Rectal smooth muscle tissue (tissue), 1 donor: ENCODE measurements at regions not wholly inside any gene's neighbourhood (a gene's known extent, or its start where the extent isn't known, plus 50 kb on each side); places are given as distances from the start of the nearest gene placed in this dataset.

ENCODE experiments used
- H3K27ac ChIP-seq: one replicate; pipeline ENCODE4 v1.7.0; 2013; ENCODE audit warnings: low read depth, low read length, inconsistent platforms
- H3K27me3 ChIP-seq: one replicate; pipeline ENCODE4 v1.7.0; 2013; ENCODE audit warnings: low read length; ENCODE audit not compliant: control insufficient read depth, insufficient read depth
- H3K36me3 ChIP-seq: one replicate; pipeline ENCODE4 v1.7.0; 2013; ENCODE audit warnings: low read length; ENCODE audit not compliant: control insufficient read depth, insufficient read depth
- H3K4me1 ChIP-seq: one replicate; pipeline ENCODE4 v1.7.0; 2013; ENCODE audit warnings: low read length; ENCODE audit not compliant: control insufficient read depth, insufficient read depth
- H3K4me3 ChIP-seq: one replicate; pipeline ENCODE4 v1.7.0; 2013; ENCODE audit warnings: low read length
- H3K9ac ChIP-seq: one replicate; pipeline ENCODE4 v1.7.0; 2013; ENCODE audit warnings: low read length

GRCh38 chr7:10793995-10794775 lies 179.5 kb upstream of the PHF14 start:
- Histone ChIP-seq H3K27me3 (no peaks in the 10 kb centered on the region), H3K4me1 (no peaks in the 10 kb centered on the region), H3K4me3 (no peak overlapping the region), H3K36me3 (no peaks in the 10 kb centered on the region), H3K9ac (no peak overlapping the region), H3K27ac (no peak overlapping the region)

DNA sequence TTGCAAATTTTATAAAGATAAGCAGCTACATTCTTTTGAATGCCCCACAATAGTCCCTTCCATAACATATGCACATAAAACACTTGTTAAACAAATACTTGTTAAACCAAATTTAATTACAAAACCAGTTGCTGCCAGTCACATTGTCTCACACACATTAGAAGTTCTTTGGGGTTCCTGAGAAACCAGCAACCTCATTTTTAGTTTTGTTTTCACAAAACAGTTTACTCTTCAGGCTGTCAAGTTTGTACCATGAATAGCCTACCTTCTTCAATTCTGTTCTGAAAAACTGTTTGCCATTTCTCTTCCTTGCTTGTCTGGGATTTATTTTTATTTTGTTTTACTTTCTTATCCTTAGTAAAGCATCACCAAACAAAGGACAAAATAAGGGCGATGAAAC lies 176.5 kb upstream of the PHF14 start:
- no peak overlapping the region for H3K27ac ChIP-seq
- no peaks in the 10 kb centered on the region for H3K36me3 ChIP-seq
- H3K4me1 ChIP-seq, result no peaks in the 10 kb centered on the region
- H3K9ac ChIP-seq, result no peak overlapping the region
- no peaks in the 10 kb centered on the region for H3K27me3 ChIP-seq
- H3K4me3 ChIP-seq, result no peak overlapping the region

DNA sequence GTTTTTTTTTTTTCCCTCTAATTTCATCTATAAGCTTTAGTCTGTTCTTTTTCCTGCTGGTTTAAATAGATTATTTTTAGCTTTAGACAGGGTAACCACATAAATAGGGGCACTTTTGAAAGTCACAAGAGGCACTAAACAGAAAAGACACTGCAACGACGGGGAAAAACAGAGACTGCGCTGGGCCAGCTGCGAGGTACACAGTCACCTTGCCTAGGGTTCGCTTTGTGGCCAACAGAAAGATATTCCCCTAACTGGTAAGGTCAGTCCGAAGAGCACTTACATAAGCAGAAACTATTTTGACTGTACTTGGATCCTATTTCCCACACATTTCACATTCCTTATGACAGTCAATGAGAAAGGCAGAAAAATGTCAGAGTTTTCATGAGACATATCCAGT lies 175.6 kb upstream of the PHF14 start:
- Histone ChIP-seq H3K9ac (no peak overlapping the region), H3K27me3 (no peaks in the 10 kb centered on the region), H3K4me3 (no peak overlapping the region), H3K4me1 (no peaks in the 10 kb centered on the region), H3K36me3 (no peaks in the 10 kb centered on the region), H3K27ac (no peak overlapping the region)

DNA sequence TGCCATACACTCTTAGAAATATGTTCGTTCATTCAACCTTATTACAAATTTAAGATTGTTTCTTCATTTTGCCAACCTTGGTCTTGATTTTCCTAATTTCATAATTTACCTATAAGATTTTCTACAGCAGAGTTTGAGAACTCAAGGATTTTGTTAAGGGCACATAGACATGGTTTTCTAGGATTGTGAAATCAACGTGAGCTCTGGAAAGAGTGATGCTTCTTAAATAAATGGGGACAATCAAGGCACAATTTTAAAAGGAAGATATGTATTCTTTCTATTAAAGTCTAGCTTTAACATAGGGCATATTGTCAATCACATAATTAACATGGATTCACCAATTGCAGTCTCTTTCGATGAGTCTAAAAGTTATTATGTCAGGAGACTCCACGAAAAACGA lies 174.2 kb upstream of the PHF14 start:
- no peaks in the 10 kb centered on the region for H3K36me3 ChIP-seq
- no peak overlapping the region for H3K4me3 ChIP-seq
- no peaks in the 10 kb centered on the region for H3K4me1 ChIP-seq
- H3K9ac ChIP-seq, result no peak overlapping the region
- H3K27ac ChIP-seq, result no peak overlapping the region
- no peaks in the 10 kb centered on the region for H3K27me3 ChIP-seq

DNA sequence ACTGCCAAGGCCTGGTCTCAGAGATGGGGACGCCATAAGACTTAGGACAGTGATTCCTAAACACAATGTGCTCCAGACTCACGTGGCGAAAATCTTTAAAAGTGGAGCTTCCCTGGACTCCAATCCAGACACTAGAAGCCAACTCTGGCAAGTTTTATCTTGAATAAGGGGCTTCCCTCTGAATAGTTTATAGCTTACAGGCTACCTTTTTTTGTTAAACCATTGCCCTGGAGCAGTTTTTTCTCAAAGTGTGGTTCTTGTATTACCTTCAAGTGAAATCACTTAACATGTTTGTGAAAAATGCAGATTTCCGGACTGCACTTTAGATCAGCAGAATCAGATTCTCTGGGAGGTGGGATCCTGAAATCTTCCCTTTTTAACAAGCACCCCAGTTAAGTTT lies 171.7 kb upstream of the PHF14 start:
- no peaks in the 10 kb centered on the region for H3K27me3 ChIP-seq
- no peak overlapping the region for H3K27ac ChIP-seq
- no peaks in the 10 kb centered on the region for H3K36me3 ChIP-seq
- H3K4me3 ChIP-seq, result no peak overlapping the region
- H3K9ac ChIP-seq, result no peak overlapping the region
- no peaks in the 10 kb centered on the region for H3K4me1 ChIP-seq

DNA sequence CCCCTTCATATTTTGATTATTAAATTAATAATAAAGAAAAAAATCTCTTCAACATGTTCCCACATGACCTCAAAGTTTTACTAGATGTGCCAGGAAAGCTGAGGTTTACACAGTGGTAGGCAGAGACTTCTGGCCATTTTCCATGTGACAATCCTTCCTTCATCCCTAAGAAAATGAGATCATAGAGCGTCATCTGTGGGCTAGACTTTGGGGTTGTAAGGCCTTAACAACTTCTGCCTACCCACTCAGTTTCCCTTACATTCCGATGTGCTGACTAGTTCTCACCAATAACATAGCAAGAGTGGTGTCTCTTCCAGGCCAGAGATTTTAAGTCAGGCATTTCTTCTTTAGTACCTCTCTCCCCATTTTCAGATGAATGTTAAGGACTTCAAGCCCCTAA lies 171.1 kb upstream of the PHF14 start:
- no peaks in the 10 kb centered on the region for H3K4me1 ChIP-seq
- no peak overlapping the region for H3K27ac ChIP-seq
- no peak overlapping the region for H3K4me3 ChIP-seq
- no peaks in the 10 kb centered on the region for H3K36me3 ChIP-seq
- H3K27me3 ChIP-seq, result no peaks in the 10 kb centered on the region
- H3K9ac ChIP-seq, result no peak overlapping the region

- Histone ChIP-seq H3K36me3 (no peaks in the 10 kb centered on the region), H3K9ac (no peak overlapping the region), H3K27ac (no peak overlapping the region), H3K4me3 (no peak overlapping the region), H3K27me3 (no peaks in the 10 kb centered on the region), H3K4me1 (no peaks in the 10 kb centered on the region)
Observed at GRCh38 chr7:10803720-10804119, 170.0 kb upstream of the PHF14 start.

- Histone ChIP-seq H3K4me1 (no peaks in the 10 kb centered on the region), H3K36me3 (no peaks in the 10 kb centered on the region), H3K27me3 (no peaks in the 10 kb centered on the region), H3K27ac (no peak overlapping the region), H3K4me3 (no peak overlapping the region), H3K9ac (no peak overlapping the region)
Observed at GRCh38 chr7:10804770-10805169, 168.9 kb upstream of the PHF14 start.

DNA sequence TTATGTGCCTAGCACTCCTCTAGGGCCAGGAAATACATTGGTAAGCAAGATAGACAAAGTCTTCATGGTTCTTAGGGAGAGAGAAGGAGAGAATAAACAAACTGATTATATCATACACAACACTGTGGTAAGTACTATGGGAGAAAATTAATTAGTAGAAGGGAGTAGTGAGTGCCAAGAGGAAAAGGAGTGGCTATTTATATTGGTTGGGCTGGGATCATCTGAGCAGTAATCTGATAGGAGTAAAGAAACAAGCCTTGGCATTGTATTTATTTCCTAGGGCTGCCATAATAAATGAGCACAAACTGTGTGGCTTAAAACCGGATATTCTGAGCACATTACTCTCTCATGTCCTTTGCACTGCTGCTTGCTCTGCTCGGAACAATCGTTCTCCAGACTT lies 158.1 kb upstream of the PHF14 start:
- Histone ChIP-seq H3K9ac (no peak overlapping the region), H3K4me3 (no peak overlapping the region), H3K27me3 (no peaks in the 10 kb centered on the region), H3K4me1 (no peaks in the 10 kb centered on the region), H3K36me3 (no peaks in the 10 kb centered on the region), H3K27ac (no peak overlapping the region)

- H3K27me3 ChIP-seq, result no peaks in the 10 kb centered on the region
- H3K4me1 ChIP-seq, result no peaks in the 10 kb centered on the region
- no peak overlapping the region for H3K4me3 ChIP-seq
- no peak overlapping the region for H3K27ac ChIP-seq
- no peaks in the 10 kb centered on the region for H3K36me3 ChIP-seq
- H3K9ac ChIP-seq, result no peak overlapping the region
Observed at GRCh38 chr7:10821156-10821555, 152.5 kb upstream of the PHF14 start.

- no peaks in the 10 kb centered on the region for H3K27me3 ChIP-seq
- no peak overlapping the region for H3K9ac ChIP-seq
- no peak overlapping the region for H3K4me3 ChIP-seq
- no peaks in the 10 kb centered on the region for H3K36me3 ChIP-seq
- no peaks in the 10 kb centered on the region for H3K4me1 ChIP-seq
- no peak overlapping the region for H3K27ac ChIP-seq
Observed at GRCh38 chr7:10824154-10824553, 149.5 kb upstream of the PHF14 start.

- no peak overlapping the region for H3K27ac ChIP-seq
- H3K4me3 ChIP-seq, result no peak overlapping the region
- no peaks in the 10 kb centered on the region for H3K4me1 ChIP-seq
- no peaks in the 10 kb centered on the region for H3K27me3 ChIP-seq
- no peak overlapping the region for H3K9ac ChIP-seq
- no peaks in the 10 kb centered on the region for H3K36me3 ChIP-seq
Observed at GRCh38 chr7:10838228-10838627, 135.4 kb upstream of the PHF14 start.

DNA sequence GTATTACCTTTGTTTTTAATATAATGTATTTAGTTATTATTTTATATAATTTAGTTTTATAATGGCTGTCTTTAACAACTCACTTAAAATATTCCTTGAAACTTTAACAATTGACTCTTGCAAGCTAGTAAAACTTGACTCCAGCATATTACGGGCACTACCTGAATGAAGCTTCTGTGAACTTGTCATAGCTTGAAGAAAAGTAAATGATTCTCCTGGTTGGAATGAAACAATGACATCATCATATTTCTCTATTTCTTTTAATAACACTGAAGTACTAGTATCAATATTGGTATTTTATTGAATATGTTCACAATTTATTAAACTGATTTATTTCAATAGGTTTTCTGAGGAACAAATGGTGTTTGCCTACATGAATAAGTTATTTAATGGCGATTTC lies 128.4 kb upstream of the PHF14 start:
- Histone ChIP-seq H3K4me1 (no peaks in the 10 kb centered on the region), H3K4me3 (no peak overlapping the region), H3K36me3 (no peaks in the 10 kb centered on the region), H3K27ac (no peak overlapping the region), H3K27me3 (no peaks in the 10 kb centered on the region), H3K9ac (no peak overlapping the region)
